ENCODE measurements at regions not wholly inside any gene's neighbourhood (a gene's known extent, or its start where the extent isn't known, plus 50 kb on each side); places are given as distances from the start of the nearest gene placed in this dataset.

- DNase-seq (ENCODE audit: low spot score) = no peak
- TF ChIP-seq CTCF (IDR thresholded peaks at IDR 0.05; ENCODE audit: extremely low read depth, missing control alignments) = no peak
Measured at GRCh38 chr6:145381941-145382340, 353.4 kb downstream of the EPM2A start.

- DNase-seq (ENCODE audit: low spot score) = no peak
- TF ChIP-seq CTCF (IDR thresholded peaks at IDR 0.05; ENCODE audit: extremely low read depth, missing control alignments) = no peak
Measured at GRCh38 chr6:145383428-145383827, 351.9 kb downstream of the EPM2A start.

- DNase-seq (ENCODE audit: low spot score) = no peak
Measured at GRCh38 chr6:145384503-145384902, 350.8 kb downstream of the EPM2A start.

GRCh38 chr6:145396499-145396898 lies 338.8 kb downstream of the EPM2A start:
- no peak for DNase-seq (ENCODE audit: low spot score)

More at GRCh38 chr6:145384503-145384902, 350.8 kb downstream of the EPM2A start:
- TF ChIP-seq CTCF (IDR thresholded peaks at IDR 0.05; ENCODE audit: extremely low read depth, missing control alignments) = no peak

GRCh38 chr6:145400508-145400907 lies 334.8 kb downstream of the EPM2A start:
- DNase-seq (ENCODE audit: low spot score) = no peak
- TF ChIP-seq CTCF (IDR thresholded peaks at IDR 0.05; ENCODE audit: extremely low read depth, missing control alignments) = no peak

More at GRCh38 chr6:145396499-145396898, 338.8 kb downstream of the EPM2A start:
- no peak for TF ChIP-seq CTCF (IDR thresholded peaks at IDR 0.05; ENCODE audit: extremely low read depth, missing control alignments)

GRCh38 chr6:145405006-145405551 lies 330.2 kb downstream of the EPM2A start:
- no peak for TF ChIP-seq CTCF (IDR thresholded peaks at IDR 0.05; ENCODE audit: extremely low read depth, missing control alignments)
- DNase-seq (ENCODE audit: low spot score) = no peak

GRCh38 chr6:145406783-145407182 lies 328.5 kb downstream of the EPM2A start:
- DNase-seq (ENCODE audit: low spot score) = no peak
- TF ChIP-seq CTCF (IDR thresholded peaks at IDR 0.05; ENCODE audit: extremely low read depth, missing control alignments) = no peak

Data from GM20000 (cell line).